ENCODE measurements at regions not wholly inside any gene's neighbourhood (a gene's known extent, or its start where the extent isn't known, plus 50 kb on each side); places are given as distances from the start of the nearest gene placed in this dataset.
A peak's percentile ranks its signal among the peaks of the same experiment; 100 is the strongest.
"Not testable (repeated sequence)": the region's sequence is repeated elsewhere in the genome, so short reads cannot be mapped to it uniquely, and the experiment has no call there.

GRCh38 chr7:73156510-73157168, 70.8 kb upstream of the SPDYE9 start:
- DNase-seq; H3K9me3 Mint-ChIP-seq; H3K36me3 Mint-ChIP-seq; H3K4me1 Mint-ChIP-seq; ATAC-seq (ENCODE audit: low read depth in 2 of 2); H3K27me3 Mint-ChIP-seq: not testable (repeated sequence)
- Mint-ChIP-seq H3K4me3 (peak overlapping the region in 1 of 8 donors; percentile 96), H3K27ac (peak overlapping the region in 1 of 6 donors; percentile 90)

GRCh38 chr7:73154586-73155038, 68.8 kb upstream of the SPDYE9 start:
- not testable (repeated sequence) for H3K27ac Mint-ChIP-seq, H3K9me3 Mint-ChIP-seq, H3K36me3 Mint-ChIP-seq, H3K27me3 Mint-ChIP-seq, H3K4me1 Mint-ChIP-seq
- peak; percentile 86 for DNase-seq
- H3K4me3 Mint-ChIP-seq = peak overlapping the region; percentile 69 to 87 (median 78)
- ATAC-seq (ENCODE audit: low read depth in 2 of 2) = peak; percentile 94 to 95

- H3K4me1 Mint-ChIP-seq; H3K36me3 Mint-ChIP-seq; H3K9me3 Mint-ChIP-seq; H3K27ac Mint-ChIP-seq; DNase-seq; H3K27me3 Mint-ChIP-seq; ATAC-seq (ENCODE audit: low read depth in 2 of 2): not testable (repeated sequence)
- peak overlapping the region in 4 of 8 donors; percentile 42 to 87 (median 62) for H3K4me3 Mint-ChIP-seq
Measured at GRCh38 chr7:73153921-73154585, 68.2 kb upstream of the SPDYE9 start.

- ATAC-seq (ENCODE audit: low read depth in 2 of 2); H3K9me3 Mint-ChIP-seq; H3K36me3 Mint-ChIP-seq; H3K27ac Mint-ChIP-seq; H3K4me1 Mint-ChIP-seq; H3K4me3 Mint-ChIP-seq; DNase-seq; H3K27me3 Mint-ChIP-seq: not testable (repeated sequence)
Measured at GRCh38 chr7:73148570-73148969, 62.7 kb upstream of the SPDYE9 start.

GRCh38 chr7:73147681-73148080, 61.8 kb upstream of the SPDYE9 start:
- ATAC-seq (ENCODE audit: low read depth in 2 of 2); DNase-seq; H3K4me3 Mint-ChIP-seq; H3K27me3 Mint-ChIP-seq; H3K36me3 Mint-ChIP-seq; H3K4me1 Mint-ChIP-seq; H3K9me3 Mint-ChIP-seq; H3K27ac Mint-ChIP-seq: not testable (repeated sequence)

GRCh38 chr7:73143993-73144392, 58.2 kb upstream of the SPDYE9 start:
- DNase-seq; H3K27me3 Mint-ChIP-seq; ATAC-seq (ENCODE audit: low read depth in 2 of 2); H3K4me1 Mint-ChIP-seq; H3K4me3 Mint-ChIP-seq; H3K9me3 Mint-ChIP-seq; H3K27ac Mint-ChIP-seq; H3K36me3 Mint-ChIP-seq: not testable (repeated sequence)

- not testable (repeated sequence) for H3K9me3 Mint-ChIP-seq; DNase-seq; ATAC-seq (ENCODE audit: low read depth in 2 of 2); H3K27ac Mint-ChIP-seq; H3K36me3 Mint-ChIP-seq; H3K4me1 Mint-ChIP-seq; H3K27me3 Mint-ChIP-seq; H3K4me3 Mint-ChIP-seq
Measured at GRCh38 chr7:73137922-73138321, 52.1 kb upstream of the SPDYE9 start.
